Peyer's patch (tissue), 4 donors: ENCODE measurements at regions not wholly inside any gene's neighbourhood (a gene's known extent, or its start where the extent isn't known, plus 50 kb on each side); places are given as distances from the start of the nearest gene placed in this dataset.

ENCODE experiments used
- DNase-seq, 3 donors: peaks; one replicate each; pipeline ENCODE4 v3.0.0-alpha.2; 2017 to 2019
- H3K27ac ChIP-seq, 4 donors: fragments of 200-600 bp; sonication (generic); one replicate each; pipeline ENCODE4 v1.5.1; 2016 to 2019
- H3K27me3 ChIP-seq, 2 donors: fragments of 200-600 bp; sonication (generic); one replicate each; pipeline ENCODE4 v1.5.1; 2019
- H3K36me3 ChIP-seq, 3 donors: fragments of 200-600 bp; sonication (generic); one replicate each; pipeline ENCODE4 v1.5.1; 2016 to 2019
- H3K4me1 ChIP-seq, 4 donors: fragments of 200-600 bp; sonication (generic); one replicate each; pipeline ENCODE4 v1.5.1; 2016 to 2019
- H3K4me3 ChIP-seq, 4 donors: fragments of 200-600 bp; sonication (generic); 1 replicate in 3 of 4; 2 replicates in 1 of 4; pipeline ENCODE4 v1.5.1; 2016 to 2019; ENCODE audit warnings: mild to moderate bottlenecking in 1 of 4
- H3K9me3 ChIP-seq, 4 donors: fragments of 200-600 bp; sonication (generic); one replicate each; pipeline ENCODE4 v1.5.1; 2016 to 2019; ENCODE audit warnings: mild to moderate bottlenecking in 1 of 4
- CTCF ChIP-seq, 6 experiments: fragments of 450-650 bp in 4 of 6; fragments of 200-600 bp in 2 of 6; sonication (generic) in 1 of 6; IDR thresholded peaks; one replicate each; pipeline ENCODE4 v1.5.1; 2017 to 2019; ENCODE audit warnings: antibody characterized with exemption in 6 of 6, mild to moderate bottlenecking in 3 of 6, moderate library complexity in 1 of 6
- POLR2A ChIP-seq, 2 donors: fragments of 450-650 bp; IDR thresholded peaks; one replicate each; pipeline ENCODE4 v1.5.1; 2017; ENCODE audit warnings: antibody characterized with exemption in 2 of 2, mild to moderate bottlenecking in 2 of 2, moderate library complexity in 2 of 2

- Histone ChIP-seq H3K4me1 (no peaks in the 10 kb centered on the region), H3K9me3 (no peaks in the 10 kb centered on the region), H3K4me3 (no peak overlapping the region), H3K27me3 (no peaks in the 10 kb centered on the region), H3K36me3 (no peaks in the 10 kb centered on the region), H3K27ac (peak overlapping the region in 2 of 4 donors; percentile 43 to 52)
- TF ChIP-seq CTCF (IDR thresholded peaks at IDR 0.05) (no peak), POLR2A (IDR thresholded peaks at IDR 0.05) (no peak)
- DNase-seq: peak in 2 of 3 donors; percentile 23 to 72
Measured at GRCh38 chr9:16335788-16336580, 534.5 kb downstream of the BNC2 start.

- no peaks in the 10 kb centered on the region for H3K9me3 ChIP-seq
- no peaks in the 10 kb centered on the region for H3K27me3 ChIP-seq
- no peaks in the 10 kb centered on the region for H3K36me3 ChIP-seq
- no peaks in the 10 kb centered on the region for H3K4me1 ChIP-seq
- TF ChIP-seq CTCF (IDR thresholded peaks at IDR 0.05): no peak
- no peak for TF ChIP-seq POLR2A (IDR thresholded peaks at IDR 0.05)
- no peak overlapping the region for H3K4me3 ChIP-seq
- H3K27ac ChIP-seq: no peak overlapping the region
- DNase-seq: no peak
Measured at GRCh38 chr9:16336833-16337232, 533.6 kb downstream of the BNC2 start.

- Histone ChIP-seq H3K4me3 (no peak overlapping the region), H3K36me3 (no peaks in the 10 kb centered on the region), H3K9me3 (no peaks in the 10 kb centered on the region), H3K27ac (no peak overlapping the region), H3K4me1 (no peaks in the 10 kb centered on the region), H3K27me3 (no peaks in the 10 kb centered on the region)
- TF ChIP-seq CTCF (IDR thresholded peaks at IDR 0.05): no peak
- no peak for TF ChIP-seq POLR2A (IDR thresholded peaks at IDR 0.05)
- peak in 1 of 3 donors; percentile 51 for DNase-seq
Measured at GRCh38 chr9:16337322-16338029, 533.0 kb downstream of the BNC2 start.

- TF ChIP-seq CTCF (IDR thresholded peaks at IDR 0.05) (no peak), POLR2A (IDR thresholded peaks at IDR 0.05) (no peak)
- Histone ChIP-seq H3K4me1 (no peaks in the 10 kb centered on the region), H3K36me3 (no peaks in the 10 kb centered on the region), H3K27ac (no peak overlapping the region), H3K9me3 (no peaks in the 10 kb centered on the region), H3K27me3 (no peaks in the 10 kb centered on the region), H3K4me3 (no peak overlapping the region)
- DNase-seq: no peak
Measured at GRCh38 chr9:16341177-16341576, 529.3 kb downstream of the BNC2 start.

- no peaks in the 10 kb centered on the region for H3K9me3 ChIP-seq
- TF ChIP-seq CTCF (IDR thresholded peaks at IDR 0.05) (no peak), POLR2A (IDR thresholded peaks at IDR 0.05) (no peak)
- no peak for DNase-seq
- H3K27ac ChIP-seq: no peak overlapping the region
- no peaks in the 10 kb centered on the region for H3K27me3 ChIP-seq
- H3K4me3 ChIP-seq: no peak overlapping the region
- H3K36me3 ChIP-seq: no peaks in the 10 kb centered on the region
- no peaks in the 10 kb centered on the region for H3K4me1 ChIP-seq
Measured at GRCh38 chr9:16342246-16343020, 528.0 kb downstream of the BNC2 start.
